ENCODE measurements at regions not wholly inside any gene's neighbourhood (a gene's known extent, or its start where the extent isn't known, plus 50 kb on each side); places are given as distances from the start of the nearest gene placed in this dataset.

DNA sequence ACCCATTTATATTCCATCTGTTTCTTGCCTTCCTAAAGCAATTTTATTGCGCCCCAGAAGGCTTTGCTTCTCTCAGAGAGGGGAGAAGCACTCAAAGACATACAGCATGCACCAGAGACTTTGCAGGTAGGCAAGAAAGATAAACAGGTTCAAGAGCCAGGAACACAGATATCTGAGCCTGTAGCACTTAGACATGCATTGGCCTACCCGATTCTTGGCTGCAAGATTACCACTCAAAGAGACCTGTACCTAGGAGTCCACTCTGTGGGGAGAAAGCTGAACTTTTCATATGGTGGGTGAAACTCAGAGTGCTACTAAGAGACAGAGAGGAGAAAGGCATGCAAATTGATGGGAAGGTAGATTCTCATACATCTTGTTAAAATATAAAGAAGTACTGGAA, 609.4 kb upstream of the PKN2 start:
- DNase-seq (ENCODE audit: low read depth, low spot score) (no peak), ATAC-seq (no peak)
- Histone ChIP-seq H3K27me3 (ENCODE audit: control insufficient read depth, insufficient read depth, low read length) (no peaks in the 10 kb centered on the region), H3K9me3 (ENCODE audit: control insufficient read depth, insufficient read depth, low read depth, low read length) (no peaks in the 10 kb centered on the region), H3K4me3 (ENCODE audit: low read depth in 2 of 2, low read length in 2 of 2) (no peak overlapping the region), H3K4me1 (ENCODE audit: control insufficient read depth, insufficient read depth, low read length) (no peaks in the 10 kb centered on the region), H3K27ac (ENCODE audit: low read length) (no peak overlapping the region), H3K36me3 (ENCODE audit: control insufficient read depth, insufficient read depth, low read length) (no peaks in the 10 kb centered on the region)
- ChIA-PET POLR2A (no interaction called here), CTCF (no interaction called here)
- intact Hi-C loops (cut with micrococcal nuclease; ENCODE audit: unreplicated experiment) (no loop called here), in situ Hi-C loops (cut with HindIII; ENCODE audit: low pct_unique_long_range_greater_than_20kb, low sequenced_read_pairs) (no loop called here)
- TF ChIP-seq, protein P1, sequence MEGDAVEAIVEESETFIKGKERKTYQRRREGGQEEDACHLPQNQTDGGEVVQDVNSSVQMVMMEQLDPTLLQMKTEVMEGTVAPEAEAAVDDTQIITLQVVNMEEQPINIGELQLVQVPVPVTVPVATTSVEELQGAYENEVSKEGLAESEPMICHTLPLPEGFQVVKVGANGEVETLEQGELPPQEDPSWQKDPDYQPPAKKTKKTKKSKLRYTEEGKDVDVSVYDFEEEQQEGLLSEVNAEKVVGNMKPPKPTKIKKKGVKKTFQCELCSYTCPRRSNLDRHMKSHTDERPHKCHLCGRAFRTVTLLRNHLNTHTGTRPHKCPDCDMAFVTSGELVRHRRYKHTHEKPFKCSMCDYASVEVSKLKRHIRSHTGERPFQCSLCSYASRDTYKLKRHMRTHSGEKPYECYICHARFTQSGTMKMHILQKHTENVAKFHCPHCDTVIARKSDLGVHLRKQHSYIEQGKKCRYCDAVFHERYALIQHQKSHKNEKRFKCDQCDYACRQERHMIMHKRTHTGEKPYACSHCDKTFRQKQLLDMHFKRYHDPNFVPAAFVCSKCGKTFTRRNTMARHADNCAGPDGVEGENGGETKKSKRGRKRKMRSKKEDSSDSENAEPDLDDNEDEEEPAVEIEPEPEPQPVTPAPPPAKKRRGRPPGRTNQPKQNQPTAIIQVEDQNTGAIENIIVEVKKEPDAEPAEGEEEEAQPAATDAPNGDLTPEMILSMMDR (IDR thresholded peaks at IDR 0.05) = no peak
- no peak for TF ChIP-seq SIN3A (IDR thresholded peaks at IDR 0.05; ENCODE audit: borderline replicate concordance, insufficient read depth, low read depth, low read length)
- TF ChIP-seq, protein P2, sequence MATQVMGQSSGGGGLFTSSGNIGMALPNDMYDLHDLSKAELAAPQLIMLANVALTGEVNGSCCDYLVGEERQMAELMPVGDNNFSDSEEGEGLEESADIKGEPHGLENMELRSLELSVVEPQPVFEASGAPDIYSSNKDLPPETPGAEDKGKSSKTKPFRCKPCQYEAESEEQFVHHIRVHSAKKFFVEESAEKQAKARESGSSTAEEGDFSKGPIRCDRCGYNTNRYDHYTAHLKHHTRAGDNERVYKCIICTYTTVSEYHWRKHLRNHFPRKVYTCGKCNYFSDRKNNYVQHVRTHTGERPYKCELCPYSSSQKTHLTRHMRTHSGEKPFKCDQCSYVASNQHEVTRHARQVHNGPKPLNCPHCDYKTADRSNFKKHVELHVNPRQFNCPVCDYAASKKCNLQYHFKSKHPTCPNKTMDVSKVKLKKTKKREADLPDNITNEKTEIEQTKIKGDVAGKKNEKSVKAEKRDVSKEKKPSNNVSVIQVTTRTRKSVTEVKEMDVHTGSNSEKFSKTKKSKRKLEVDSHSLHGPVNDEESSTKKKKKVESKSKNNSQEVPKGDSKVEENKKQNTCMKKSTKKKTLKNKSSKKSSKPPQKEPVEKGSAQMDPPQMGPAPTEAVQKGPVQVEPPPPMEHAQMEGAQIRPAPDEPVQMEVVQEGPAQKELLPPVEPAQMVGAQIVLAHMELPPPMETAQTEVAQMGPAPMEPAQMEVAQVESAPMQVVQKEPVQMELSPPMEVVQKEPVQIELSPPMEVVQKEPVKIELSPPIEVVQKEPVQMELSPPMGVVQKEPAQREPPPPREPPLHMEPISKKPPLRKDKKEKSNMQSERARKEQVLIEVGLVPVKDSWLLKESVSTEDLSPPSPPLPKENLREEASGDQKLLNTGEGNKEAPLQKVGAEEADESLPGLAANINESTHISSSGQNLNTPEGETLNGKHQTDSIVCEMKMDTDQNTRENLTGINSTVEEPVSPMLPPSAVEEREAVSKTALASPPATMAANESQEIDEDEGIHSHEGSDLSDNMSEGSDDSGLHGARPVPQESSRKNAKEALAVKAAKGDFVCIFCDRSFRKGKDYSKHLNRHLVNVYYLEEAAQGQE (IDR thresholded peaks at IDR 0.05; ENCODE audit: insufficient read depth in 1 of 2, low read depth in 2 of 2, low read length in 1 of 2) = no peak
- BruUV-seq (replicated peaks) = no TSS peak

DNA sequence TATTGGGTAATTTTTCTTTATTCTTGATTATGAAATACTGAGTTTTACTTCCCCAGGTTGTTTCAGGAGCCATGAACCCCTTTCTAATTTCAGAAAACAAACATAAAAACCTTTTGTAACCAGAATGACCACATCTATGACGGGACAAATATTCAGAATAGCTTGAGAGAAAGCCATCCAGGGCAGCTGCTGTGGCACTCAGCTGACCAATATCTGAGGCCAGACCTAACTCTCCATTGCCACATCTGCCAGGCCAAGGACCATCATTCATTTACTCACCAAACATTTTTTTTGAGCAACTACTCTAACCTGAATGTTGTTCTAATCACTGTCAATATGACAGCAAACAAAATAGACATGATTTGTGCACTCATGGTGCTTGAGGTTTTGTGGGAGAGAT, 608.3 kb upstream of the PKN2 start:
- no peak overlapping the region for H3K27ac ChIP-seq (ENCODE audit: low read length)
- no peaks in the 10 kb centered on the region for H3K36me3 ChIP-seq (ENCODE audit: control insufficient read depth, insufficient read depth, low read length)
- TF ChIP-seq TCF7L2 (IDR thresholded peaks at IDR 0.05; ENCODE audit: low read depth, low read length) (no peak), SIN3A (IDR thresholded peaks at IDR 0.05; ENCODE audit: borderline replicate concordance, insufficient read depth, low read depth, low read length) (no peak), POLR2AphosphoS5 (IDR thresholded peaks at IDR 0.05; ENCODE audit: low read depth, low read length) (no peak)
- TF ChIP-seq, protein P2 (IDR thresholded peaks at IDR 0.05; ENCODE audit: insufficient read depth in 1 of 2, low read depth in 2 of 2, low read length in 1 of 2) = no peak
- TF ChIP-seq, protein P1 (IDR thresholded peaks at IDR 0.05) = no peak
- no peak for ATAC-seq
- no TSS peak for BruUV-seq (replicated peaks)
- H3K9me3 ChIP-seq (ENCODE audit: control insufficient read depth, insufficient read depth, low read depth, low read length) = no peaks in the 10 kb centered on the region
- H3K4me1 ChIP-seq (ENCODE audit: control insufficient read depth, insufficient read depth, low read length) = no peaks in the 10 kb centered on the region
- in situ Hi-C loops (cut with HindIII; ENCODE audit: low pct_unique_long_range_greater_than_20kb, low sequenced_read_pairs) (no loop called here), intact Hi-C loops (cut with micrococcal nuclease; ENCODE audit: unreplicated experiment) (no loop called here)
- no peak overlapping the region for H3K4me3 ChIP-seq (ENCODE audit: low read depth in 2 of 2, low read length in 2 of 2)
- no peak for DNase-seq (ENCODE audit: low read depth, low spot score)
- no peaks in the 10 kb centered on the region for H3K27me3 ChIP-seq (ENCODE audit: control insufficient read depth, insufficient read depth, low read length)
- ChIA-PET POLR2A (no interaction called here), CTCF (no interaction called here)

Measured in Panc1 (cell line).